ENCODE measurements at regions not wholly inside any gene's neighbourhood (a gene's known extent, or its start where the extent isn't known, plus 50 kb on each side); places are given as distances from the start of the nearest gene placed in this dataset.

GRCh38 chr2:82511894-82512293 is 1947.2 kb downstream of the SUCLG1 start:
- no peaks in the 10 kb centered on the region for H3K4me1 ChIP-seq (replicated peaks in 1 of 2; ENCODE audit: control insufficient read depth in 2 of 2, insufficient read depth in 2 of 2, low read length in 2 of 2)
- no peaks in the 10 kb centered on the region for H3K36me3 ChIP-seq (ENCODE audit: control insufficient read depth, insufficient read depth, low read length)
- no peaks in the 10 kb centered on the region for H3K79me2 ChIP-seq (ENCODE audit: control insufficient read depth, insufficient read depth, low read length)
- no peak for DNase-seq (ENCODE audit: extremely low read depth in 1 of 4, low spot score in 3 of 4)
- H3K27ac ChIP-seq (ENCODE audit: extremely low read depth, low read depth, low read length) = no peak overlapping the region
- 0% methylated on average over 1 of the region's 1 CpG for WGBS (ENCODE audit: insufficient coverage, low coverage, missing lambda C conversion rate)
- H4K20me1 ChIP-seq (replicated peaks; ENCODE audit: control insufficient read depth, insufficient read depth, low read length) = no peaks in the 10 kb centered on the region
- no peak overlapping the region for H3K9ac ChIP-seq (ENCODE audit: insufficient read depth in 1 of 2, low read depth in 2 of 2, low read length in 2 of 2)
- BruUV-seq (replicated peaks) = no TSS peak
- H2AFZ ChIP-seq (ENCODE audit: low read depth, low read length) = no peak overlapping the region
- no peak for FAIRE-seq
- TF ChIP-seq POLR2G (IDR thresholded peaks at IDR 0.05; ENCODE audit: low read depth, low read length) (no peak), MCM2 (IDR thresholded peaks at IDR 0.05; ENCODE audit: low read depth) (no peak), PTRF (tag; IDR thresholded peaks at IDR 0.05) (no peak), ATF1 (CRISPR knock-in tag; IDR thresholded peaks at IDR 0.05) (no peak), ATF1 (tag; IDR thresholded peaks at IDR 0.05) (no peak), MECOM (CRISPR knock-in tag; IDR thresholded peaks at IDR 0.05) (no peak), TCF7L2 (IDR thresholded peaks at IDR 0.05; ENCODE audit: low read depth, low read length) (no peak)
- POLR2A ChIA-PET = no interaction called here
- ATAC-seq = no peak
- no peak overlapping the region for H3K4me3 ChIP-seq
- H3K9me3 ChIP-seq (replicated peaks; ENCODE audit: control insufficient read depth, insufficient read depth, low read depth, low read length) = no peaks in the 10 kb centered on the region
- CTCF ChIA-PET (ENCODE audit: low intra/inter-chr PET ratio) = no interaction called here
- intact Hi-C loops (cut with micrococcal nuclease) (no loop called here), in situ Hi-C loops (cut with MboI) (no loop called here)
- H3K9me1 ChIP-seq (ENCODE audit: control insufficient read depth, insufficient read depth, low read length) = no peaks in the 10 kb centered on the region
- H3K4me2 ChIP-seq (ENCODE audit: insufficient read depth, low read length) = no peak overlapping the region
- H3K27me3 ChIP-seq (ENCODE audit: control insufficient read depth in 2 of 2, insufficient read depth in 2 of 2, low read length in 2 of 2) = no peaks in the 10 kb centered on the region

- 0% methylated on average over 1 of the region's 2 CpGs for WGBS (ENCODE audit: insufficient coverage, low coverage, missing lambda C conversion rate)
- no peak overlapping the region for H2AFZ ChIP-seq (ENCODE audit: low read depth, low read length)
- no peaks in the 10 kb centered on the region for H3K4me1 ChIP-seq (replicated peaks in 1 of 2; ENCODE audit: control insufficient read depth in 2 of 2, insufficient read depth in 2 of 2, low read length in 2 of 2)
- H3K4me2 ChIP-seq (ENCODE audit: insufficient read depth, low read length) = no peak overlapping the region
- H3K36me3 ChIP-seq (ENCODE audit: control insufficient read depth, insufficient read depth, low read length) = no peaks in the 10 kb centered on the region
- no peaks in the 10 kb centered on the region for H3K27me3 ChIP-seq (ENCODE audit: control insufficient read depth in 2 of 2, insufficient read depth in 2 of 2, low read length in 2 of 2)
- H3K27ac ChIP-seq (ENCODE audit: extremely low read depth, low read depth, low read length) = no peak overlapping the region
- H3K9me1 ChIP-seq (ENCODE audit: control insufficient read depth, insufficient read depth, low read length) = no peaks in the 10 kb centered on the region
- ChIA-PET POLR2A (no interaction called here), CTCF (ENCODE audit: low intra/inter-chr PET ratio) (no interaction called here)
- no peak for DNase-seq (ENCODE audit: extremely low read depth in 1 of 4, low spot score in 3 of 4)
- TF ChIP-seq CREB5 (CRISPR knock-in tag; IDR thresholded peaks at IDR 0.05) (no peak), TOE1 (IDR thresholded peaks at IDR 0.05; ENCODE audit: borderline replicate concordance) (no peak), TOE1 (CRISPR knock-in tag; IDR thresholded peaks at IDR 0.05; ENCODE audit: borderline replicate concordance, low read depth) (no peak), NCOA2 (IDR thresholded peaks at IDR 0.05; ENCODE audit: partially characterized antibody in 2 of 2) (no peak), DIDO1 (tag; IDR thresholded peaks at IDR 0.05; ENCODE audit: low read depth) (no peak), ZNF445 (CRISPR knock-in tag; IDR thresholded peaks at IDR 0.05; ENCODE audit: low read depth) (no peak)
- H3K9me3 ChIP-seq (replicated peaks; ENCODE audit: control insufficient read depth, insufficient read depth, low read depth, low read length) = no peaks in the 10 kb centered on the region
- H3K4me3 ChIP-seq = no peak overlapping the region
- no peak overlapping the region for H3K9ac ChIP-seq (ENCODE audit: insufficient read depth in 1 of 2, low read depth in 2 of 2, low read length in 2 of 2)
- no peak for FAIRE-seq
- no peak for ATAC-seq
- no peaks in the 10 kb centered on the region for H4K20me1 ChIP-seq (replicated peaks; ENCODE audit: control insufficient read depth, insufficient read depth, low read length)
- no peaks in the 10 kb centered on the region for H3K79me2 ChIP-seq (ENCODE audit: control insufficient read depth, insufficient read depth, low read length)
- in situ Hi-C loops (cut with MboI) (no loop called here), intact Hi-C loops (cut with micrococcal nuclease) (no loop called here)
- BruUV-seq (replicated peaks) = no TSS peak
Measured at GRCh38 chr2:82508702-82509101, 1950.4 kb downstream of the SUCLG1 start.
